A549 (cell line): ENCODE measurements at regions not wholly inside any gene's neighbourhood (a gene's known extent, or its start where the extent isn't known, plus 50 kb on each side); places are given as distances from the start of the nearest gene placed in this dataset.
A peak's percentile ranks its signal among the peaks of the same experiment; 100 is the strongest.

Source experiments
- ATAC-seq, 2 experiments: fragments of 200-7000 bp in 1 of 2; fragments of >200 bp in 1 of 2; cut with Nextera tagmentation in 1 of 2; cut with Tn5 transposase in 1 of 2; 3 replicates each; pipeline versions ENCODE4 v1.8.0 to v1.9.1; 2018 to 2020; ENCODE audit warnings: mild to moderate bottlenecking in 1 of 2, moderate library complexity in 1 of 2
- CTCF ChIA-PET: fragments of 300-600 bp; sonication (Branson Sonifier 250); formaldehyde crosslinking; extraction: SDS; loops from one replicate; lab custom pipeline; 2021; ENCODE audit warnings: antibody characterized with exemption, inconsistent platforms; lab: Yijun Ruan, JAX
- POLR2A ChIA-PET: fragments of 350-600 bp; formaldehyde crosslinking; extraction: SDS; loops from one replicate; lab custom pipeline; 2021; ENCODE audit warnings: antibody characterized with exemption, inconsistent platforms; lab: Yijun Ruan, JAX
- DNase-seq, 2 experiments: peaks; one replicate each; pipeline versions ENCODE4 v3.0.0 to v3.0.0-alpha.2; 2011 to 2016; ENCODE audit warnings: low read depth in 1 of 2, low spot score in 1 of 2
- FAIRE-seq: peaks from 2 replicates; lab custom pipeline; 2011; peaks lifted over from hg19 to GRCh38; lab: Jason Lieb, UNC
- H3K27ac ChIP-seq, 2 experiments: fragments of >200 bp; sonication (Bioruptor Twin); formaldehyde crosslinking; 3 replicates each; pipeline ENCODE4 v1.5.1; 2016 to 2017
- H3K4me1 ChIP-seq: fragments of >200 bp; sonication (Bioruptor Twin); formaldehyde crosslinking; 3 replicates; pipeline ENCODE4 v1.6.1; 2016
- H3K4me2 ChIP-seq: fragments of >200 bp; sonication (Bioruptor Twin); formaldehyde crosslinking; 3 replicates; pipeline ENCODE4 v1.6.1; 2016
- H3K4me3 ChIP-seq: fragments of >200 bp; sonication (Bioruptor Twin); formaldehyde crosslinking; 3 replicates; pipeline ENCODE4 v1.5.1; 2016
- H3K9me3 ChIP-seq: fragments of >200 bp; sonication (Bioruptor Twin); formaldehyde crosslinking; 3 replicates; pipeline ENCODE4 v1.6.1; 2016
- ATOH8 ChIP-seq: fragments of 250-450 bp; sonication (Bioruptor Pico); IDR thresholded peaks from 2 replicates; pipeline ENCODE4 v1.5.0; 2020; ENCODE audit warnings: low read depth, mild to moderate bottlenecking, moderate library complexity
- CBX2 ChIP-seq: fragments of 200-600 bp; sonication (generic); IDR thresholded peaks from 2 replicates; pipeline ENCODE4 v1.6.1; 2016; ENCODE audit warnings: low read depth, mild to moderate bottlenecking, borderline replicate concordance
- CBX8 ChIP-seq: fragments of 200-600 bp; sonication (generic); IDR thresholded peaks from 2 replicates; pipeline ENCODE4 v1.6.1; 2016
- CHD4 ChIP-seq: fragments of 200-600 bp; sonication (generic); IDR thresholded peaks from 2 replicates; pipeline ENCODE4 v1.6.1; 2016; ENCODE audit warnings: antibody characterized with exemption, mild to moderate bottlenecking, borderline replicate concordance
- EHF ChIP-seq: fragments of 250-450 bp; sonication (Bioruptor Pico); IDR thresholded peaks from 2 replicates; pipeline ENCODE4 v1.5.0; 2020; ENCODE audit warnings: mild to moderate bottlenecking
- ESRRA ChIP-seq: fragments of 150-350 bp; IDR thresholded peaks from 2 replicates; pipeline ENCODE4 v1.6.1; 2014; ENCODE audit warnings: mild to moderate bottlenecking, low read length, borderline replicate concordance
- GATA3 ChIP-seq: IDR thresholded peaks from 2 replicates; pipeline ENCODE4 v1.6.1; 2012; ENCODE audit warnings: borderline replicate concordance
- HEYL ChIP-seq: fragments of 250-450 bp; sonication (Bioruptor Pico); IDR thresholded peaks from 2 replicates; pipeline ENCODE4 v1.8.0; 2021; ENCODE audit warnings: mild to moderate bottlenecking, moderate library complexity
- HOXA7 ChIP-seq: fragments of 250-450 bp; sonication (Bioruptor Pico); IDR thresholded peaks from 2 replicates; pipeline ENCODE4 v1.5.0; 2020; ENCODE audit warnings: mild to moderate bottlenecking, moderate library complexity
- JUNB ChIP-seq: fragments of >200 bp; sonication (Bioruptor Twin); formaldehyde crosslinking; IDR thresholded peaks from 2 replicates; pipeline ENCODE4 v1.6.1; 2016
- KDM5A ChIP-seq: fragments of 200-600 bp; sonication (generic); IDR thresholded peaks from 2 replicates; pipeline ENCODE4 v1.6.1; 2016; ENCODE audit warnings: antibody characterized with exemption, mild to moderate bottlenecking
- MAFK ChIP-seq: fragments of 450-650 bp; IDR thresholded peaks from 2 replicates; pipeline ENCODE4 v1.6.1; 2014; ENCODE audit not compliant: partially characterized antibody
- MYC ChIP-seq: IDR thresholded peaks from 2 replicates; pipeline ENCODE4 v1.6.1; 2012; ENCODE audit warnings: mild to moderate bottlenecking, inconsistent platforms, low read length, improper control_type of control experiment, borderline replicate concordance
- RARB ChIP-seq: fragments of 250-450 bp; sonication (Bioruptor Pico); IDR thresholded peaks from 2 replicates; pipeline ENCODE4 v1.8.0; 2021; ENCODE audit warnings: mild to moderate bottlenecking, moderate library complexity
- RFX5 ChIP-seq: fragments of 450-650 bp; IDR thresholded peaks from 2 replicates; pipeline ENCODE4 v1.7.1; 2014; ENCODE audit warnings: antibody characterized with exemption, mild to moderate bottlenecking, moderate library complexity
- RNF2 ChIP-seq: fragments of 200-600 bp; sonication (generic); IDR thresholded peaks from 2 replicates; pipeline ENCODE4 v1.6.1; 2016; ENCODE audit warnings: low read depth, mild to moderate bottlenecking, antibody characterized with exemption, moderate library complexity, borderline replicate concordance
- SMC3 ChIP-seq: fragments of >200 bp; sonication (Bioruptor Twin); formaldehyde crosslinking; IDR thresholded peaks from 3 replicates; pipeline ENCODE4 v1.6.1; 2018; ENCODE audit warnings: inconsistent platforms
- SREBF2 ChIP-seq: fragments of 450-650 bp; IDR thresholded peaks from 2 replicates; pipeline ENCODE4 v1.6.1; 2014; ENCODE audit warnings: mild to moderate bottlenecking, moderate library complexity
- USF2 ChIP-seq: fragments of 450-650 bp; IDR thresholded peaks from 2 replicates; pipeline ENCODE4 v1.6.1; 2014; ENCODE audit warnings: antibody characterized with exemption
- ZC3H11A ChIP-seq: fragments of 450-650 bp; IDR thresholded peaks from 2 replicates; pipeline ENCODE4 v1.6.1; 2014; ENCODE audit warnings: antibody characterized with exemption, mild to moderate bottlenecking
- ZFP36 ChIP-seq: fragments of 450-650 bp; IDR thresholded peaks from 2 replicates; pipeline ENCODE4 v1.6.1; 2014; ENCODE audit warnings: borderline replicate concordance; ENCODE audit not compliant: partially characterized antibody
- ZNF302 ChIP-seq: fragments of 250-450 bp; sonication (Bioruptor Pico); IDR thresholded peaks from 2 replicates; pipeline ENCODE4 v1.9.0; 2021; ENCODE audit warnings: inconsistent platforms, mild to moderate bottlenecking, moderate library complexity
- ZSCAN20 ChIP-seq: fragments of 250-450 bp; sonication (Bioruptor Pico); IDR thresholded peaks from 2 replicates; pipeline ENCODE4 v1.8.0; 2022; ENCODE audit warnings: mild to moderate bottlenecking, moderate library complexity
- WGBS: methylation state at CpG from one replicate; pipeline ENCODE4 v1.1.6; 2017; ENCODE audit errors: missing lambda C conversion rate; 5-methylcytosine and 5-hydroxymethylcytosine counted together
- TF ChIP-seq, protein P1 (sequence below): fragments of >200 bp; sonication (Bioruptor Twin); formaldehyde crosslinking; IDR thresholded peaks from 3 replicates; pipeline ENCODE4 v1.5.1; 2016
- TF ChIP-seq, protein P2 (sequence below): IDR thresholded peaks from 2 replicates; pipeline ENCODE4 v1.6.1; 2012
- TF ChIP-seq, protein P3 (sequence below): IDR thresholded peaks from 2 replicates; pipeline ENCODE4 v1.6.1; 2012; ENCODE audit warnings: low read depth, borderline replicate concordance
- TF ChIP-seq, protein P4 (sequence below): IDR thresholded peaks from 2 replicates; pipeline ENCODE4 v1.6.1; 2012

- H3K27ac ChIP-seq: no peak overlapping the region
- ChIA-PET POLR2A (no interaction called here), CTCF (no interaction called here)
- H3K4me1 ChIP-seq: no peaks in the 10 kb centered on the region
- no peak for DNase-seq
- ATAC-seq: no peak
- H3K4me2 ChIP-seq: no peak overlapping the region
- WGBS: 17% methylated on average over 3 of the region's 3 CpGs
- TF ChIP-seq ZC3H11A (no peak), USF2 (no peak), ESRRA (no peak), HOXA7 (CRISPR knock-in tag) (no peak)
- TF ChIP-seq, protein P1, sequence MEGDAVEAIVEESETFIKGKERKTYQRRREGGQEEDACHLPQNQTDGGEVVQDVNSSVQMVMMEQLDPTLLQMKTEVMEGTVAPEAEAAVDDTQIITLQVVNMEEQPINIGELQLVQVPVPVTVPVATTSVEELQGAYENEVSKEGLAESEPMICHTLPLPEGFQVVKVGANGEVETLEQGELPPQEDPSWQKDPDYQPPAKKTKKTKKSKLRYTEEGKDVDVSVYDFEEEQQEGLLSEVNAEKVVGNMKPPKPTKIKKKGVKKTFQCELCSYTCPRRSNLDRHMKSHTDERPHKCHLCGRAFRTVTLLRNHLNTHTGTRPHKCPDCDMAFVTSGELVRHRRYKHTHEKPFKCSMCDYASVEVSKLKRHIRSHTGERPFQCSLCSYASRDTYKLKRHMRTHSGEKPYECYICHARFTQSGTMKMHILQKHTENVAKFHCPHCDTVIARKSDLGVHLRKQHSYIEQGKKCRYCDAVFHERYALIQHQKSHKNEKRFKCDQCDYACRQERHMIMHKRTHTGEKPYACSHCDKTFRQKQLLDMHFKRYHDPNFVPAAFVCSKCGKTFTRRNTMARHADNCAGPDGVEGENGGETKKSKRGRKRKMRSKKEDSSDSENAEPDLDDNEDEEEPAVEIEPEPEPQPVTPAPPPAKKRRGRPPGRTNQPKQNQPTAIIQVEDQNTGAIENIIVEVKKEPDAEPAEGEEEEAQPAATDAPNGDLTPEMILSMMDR: no peak
- no peak overlapping the region for H3K4me3 ChIP-seq
- FAIRE-seq: no peak
- peaks cover 7% of the 10 kb centered on the region; the same call in 2 of the 3 replicates for H3K9me3 ChIP-seq
Measured at GRCh38 chr1:227489572-227489971, 73.8 kb upstream of the ZNF678 start.

DNA sequence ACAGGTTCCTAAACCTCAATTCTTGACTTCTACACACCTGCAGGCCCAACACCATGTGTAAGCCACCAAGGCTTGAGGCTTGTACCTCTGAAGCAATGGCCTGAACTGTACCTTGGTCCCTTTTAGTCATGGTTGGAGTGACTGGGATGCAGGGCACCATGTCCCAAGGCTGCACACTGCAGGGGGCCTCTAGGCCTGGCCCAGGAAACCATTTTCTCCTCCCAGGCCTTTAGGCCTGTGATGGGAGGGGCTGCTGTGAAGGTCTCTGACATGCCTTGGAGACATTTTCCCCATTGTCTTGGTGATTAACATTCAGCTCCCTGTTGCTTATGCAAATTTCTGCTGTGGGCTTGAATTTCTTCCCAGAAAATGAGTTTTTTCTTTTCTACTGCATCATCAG lies 75.8 kb upstream of the ZNF678 start:
- no peak for TF ChIP-seq HEYL (CRISPR knock-in tag)
- TF ChIP-seq, protein P2, sequence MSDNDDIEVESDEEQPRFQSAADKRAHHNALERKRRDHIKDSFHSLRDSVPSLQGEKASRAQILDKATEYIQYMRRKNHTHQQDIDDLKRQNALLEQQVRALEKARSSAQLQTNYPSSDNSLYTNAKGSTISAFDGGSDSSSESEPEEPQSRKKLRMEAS: no peak
- TF ChIP-seq MAFK: no peak
- TF ChIP-seq ZFP36: peak; percentile 57
- TF ChIP-seq GATA3: no peak
- TF ChIP-seq EHF (CRISPR knock-in tag): no peak
- TF ChIP-seq KDM5A: no peak
- TF ChIP-seq, all 56 proteins: peak for 1
- H3K4me3 ChIP-seq: no peak overlapping the region
- H3K4me1 ChIP-seq: no peaks in the 10 kb centered on the region
- ATAC-seq: no peak
- H3K27ac ChIP-seq: no peak overlapping the region
- no peak overlapping the region for H3K4me2 ChIP-seq
- H3K9me3 ChIP-seq: peaks cover 7% of the 10 kb centered on the region; the same call in 2 of the 3 replicates
- CTCF ChIA-PET: no interaction called here
- no peak for FAIRE-seq
- no peak for DNase-seq
- POLR2A ChIA-PET: no interaction called here

- H3K27ac ChIP-seq: no peak overlapping the region
- H3K4me3 ChIP-seq: no peak overlapping the region
- POLR2A ChIA-PET: no interaction called here
- no peak overlapping the region for H3K4me2 ChIP-seq
- H3K4me1 ChIP-seq: no peaks in the 10 kb centered on the region
- ATAC-seq (no peak), DNase-seq (no peak)
- 9% methylated on average over 3 of the region's 3 CpGs for WGBS
- peaks cover 12% of the 10 kb centered on the region for H3K9me3 ChIP-seq
- TF ChIP-seq SMC3 (no peak), CBX8 (no peak), CHD4 (no peak), GATA3 (no peak), JUNB (no peak), ZFP36 (no peak), ZC3H11A (no peak), CBX2 (no peak), RNF2 (no peak), RARB (CRISPR knock-in tag) (no peak), RFX5 (no peak), ZNF302 (no peak), ATOH8 (no peak), ZSCAN20 (CRISPR knock-in tag) (no peak), MYC (no peak), SREBF2 (no peak)
- TF ChIP-seq, protein P3, sequence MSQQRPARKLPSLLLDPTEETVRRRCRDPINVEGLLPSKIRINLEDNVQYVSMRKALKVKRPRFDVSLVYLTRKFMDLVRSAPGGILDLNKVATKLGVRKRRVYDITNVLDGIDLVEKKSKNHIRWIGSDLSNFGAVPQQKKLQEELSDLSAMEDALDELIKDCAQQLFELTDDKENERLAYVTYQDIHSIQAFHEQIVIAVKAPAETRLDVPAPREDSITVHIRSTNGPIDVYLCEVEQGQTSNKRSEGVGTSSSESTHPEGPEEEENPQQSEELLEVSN: no peak
- TF ChIP-seq, protein P1: no peak
- TF ChIP-seq, protein P4, sequence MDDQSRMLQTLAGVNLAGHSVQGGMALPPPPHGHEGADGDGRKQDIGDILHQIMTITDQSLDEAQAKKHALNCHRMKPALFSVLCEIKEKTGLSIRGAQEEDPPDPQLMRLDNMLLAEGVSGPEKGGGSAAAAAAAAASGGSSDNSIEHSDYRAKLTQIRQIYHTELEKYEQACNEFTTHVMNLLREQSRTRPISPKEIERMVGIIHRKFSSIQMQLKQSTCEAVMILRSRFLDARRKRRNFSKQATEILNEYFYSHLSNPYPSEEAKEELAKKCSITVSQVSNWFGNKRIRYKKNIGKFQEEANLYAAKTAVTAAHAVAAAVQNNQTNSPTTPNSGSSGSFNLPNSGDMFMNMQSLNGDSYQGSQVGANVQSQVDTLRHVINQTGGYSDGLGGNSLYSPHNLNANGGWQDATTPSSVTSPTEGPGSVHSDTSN: no peak
- TF ChIP-seq, all 56 proteins: peak for 0
- no peak for FAIRE-seq
- CTCF ChIA-PET: interaction anchor here (0.6 kb wide), 1 partner anchor 327 kb away, joined by 3 read pairs; no protein-coding TSS in a partner anchor
Measured at GRCh38 chr1:227486559-227486958, 76.8 kb upstream of the ZNF678 start.
